Neuron (in vitro differentiated cells): ENCODE measurements at regions not wholly inside any gene's neighbourhood (a gene's known extent, or its start where the extent isn't known, plus 50 kb on each side); places are given as distances from the start of the nearest gene placed in this dataset.

Experiments used
- H2AFZ ChIP-seq: one replicate; pipeline ENCODE4 v1.6.1; 2013; ENCODE audit warnings: low read depth, mild to moderate bottlenecking, inconsistent platforms, low read length, moderate library complexity
- H3K27me3 ChIP-seq: one replicate; pipeline ENCODE4 v1.6.1; 2013; ENCODE audit warnings: low read length; ENCODE audit not compliant: insufficient read depth
- H3K36me3 ChIP-seq: one replicate; pipeline ENCODE4 v1.6.1; 2013; ENCODE audit warnings: low read length; ENCODE audit not compliant: insufficient read depth
- H3K4me1 ChIP-seq: one replicate; pipeline ENCODE4 v1.6.1; 2013; ENCODE audit warnings: low read length; ENCODE audit not compliant: insufficient read depth
- H3K4me3 ChIP-seq: 2 replicates; pipeline ENCODE4 v1.5.1; 2013; ENCODE audit warnings: mild to moderate bottlenecking, low read length, moderate library complexity
- H3K9me3 ChIP-seq: one replicate; pipeline ENCODE4 v1.6.1; 2013; ENCODE audit warnings: low read length

DNA sequence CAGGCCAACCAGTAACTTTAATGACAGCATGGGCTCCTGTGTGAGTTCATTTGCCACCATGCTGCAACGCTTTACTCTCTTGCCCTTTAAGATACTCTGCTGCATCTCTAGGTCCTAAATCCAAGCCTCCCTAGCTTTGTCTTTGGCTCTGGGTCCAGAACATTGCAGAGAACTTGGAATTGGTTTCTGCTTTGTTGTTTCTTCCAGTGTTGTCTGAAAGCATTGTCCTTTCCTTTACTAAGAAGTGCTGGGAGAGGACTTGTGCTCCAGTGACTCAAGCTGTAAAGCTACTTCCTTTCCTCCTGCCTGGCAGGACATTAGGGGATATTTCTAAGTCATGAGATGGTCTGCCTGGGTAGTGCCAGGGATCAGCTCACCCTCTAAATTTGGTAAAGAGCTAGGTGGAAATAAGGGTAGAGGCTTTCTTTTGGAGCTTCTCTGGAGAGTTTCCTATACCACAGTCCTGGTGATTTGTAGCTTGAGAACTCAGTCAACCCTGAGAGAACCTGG, 202.5 kb upstream of the CADM1 start:
- Histone ChIP-seq H2AFZ (no peak overlapping the region), H3K36me3 (no peaks in the 10 kb centered on the region)

DNA sequence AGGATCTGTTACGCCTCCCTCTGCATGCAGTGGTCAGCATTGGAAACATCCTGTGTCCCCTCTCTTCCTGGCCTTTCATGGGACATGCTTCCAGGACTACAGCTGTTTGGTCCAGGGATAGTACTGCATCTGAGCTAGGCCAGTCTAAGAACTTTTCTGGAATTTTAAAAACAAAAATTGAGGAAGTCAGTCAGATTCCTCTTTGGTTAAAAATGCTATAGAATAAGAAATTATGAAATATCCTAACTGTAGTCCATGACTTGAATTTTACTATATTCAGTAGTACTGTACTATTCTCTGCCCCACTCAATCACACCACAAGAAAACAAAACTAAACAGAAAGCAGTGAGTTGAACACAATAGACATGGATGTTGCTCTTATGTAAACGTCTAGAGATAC, 201.0 kb upstream of the CADM1 start:
- H2AFZ ChIP-seq, result no peak overlapping the region
- H3K27me3 ChIP-seq, result no peaks in the 10 kb centered on the region
- H3K36me3 ChIP-seq, result no peaks in the 10 kb centered on the region
- H3K4me3 ChIP-seq, result no peak overlapping the region
- H3K4me1 ChIP-seq, result no peaks in the 10 kb centered on the region
- H3K9me3 ChIP-seq, result no peaks in the 10 kb centered on the region

More for the DNA sequence above, 202.5 kb upstream of the CADM1 start:
- Histone ChIP-seq H3K4me3 (no peak overlapping the region), H3K9me3 (no peaks in the 10 kb centered on the region), H3K27me3 (no peaks in the 10 kb centered on the region), H3K4me1 (no peaks in the 10 kb centered on the region)

DNA sequence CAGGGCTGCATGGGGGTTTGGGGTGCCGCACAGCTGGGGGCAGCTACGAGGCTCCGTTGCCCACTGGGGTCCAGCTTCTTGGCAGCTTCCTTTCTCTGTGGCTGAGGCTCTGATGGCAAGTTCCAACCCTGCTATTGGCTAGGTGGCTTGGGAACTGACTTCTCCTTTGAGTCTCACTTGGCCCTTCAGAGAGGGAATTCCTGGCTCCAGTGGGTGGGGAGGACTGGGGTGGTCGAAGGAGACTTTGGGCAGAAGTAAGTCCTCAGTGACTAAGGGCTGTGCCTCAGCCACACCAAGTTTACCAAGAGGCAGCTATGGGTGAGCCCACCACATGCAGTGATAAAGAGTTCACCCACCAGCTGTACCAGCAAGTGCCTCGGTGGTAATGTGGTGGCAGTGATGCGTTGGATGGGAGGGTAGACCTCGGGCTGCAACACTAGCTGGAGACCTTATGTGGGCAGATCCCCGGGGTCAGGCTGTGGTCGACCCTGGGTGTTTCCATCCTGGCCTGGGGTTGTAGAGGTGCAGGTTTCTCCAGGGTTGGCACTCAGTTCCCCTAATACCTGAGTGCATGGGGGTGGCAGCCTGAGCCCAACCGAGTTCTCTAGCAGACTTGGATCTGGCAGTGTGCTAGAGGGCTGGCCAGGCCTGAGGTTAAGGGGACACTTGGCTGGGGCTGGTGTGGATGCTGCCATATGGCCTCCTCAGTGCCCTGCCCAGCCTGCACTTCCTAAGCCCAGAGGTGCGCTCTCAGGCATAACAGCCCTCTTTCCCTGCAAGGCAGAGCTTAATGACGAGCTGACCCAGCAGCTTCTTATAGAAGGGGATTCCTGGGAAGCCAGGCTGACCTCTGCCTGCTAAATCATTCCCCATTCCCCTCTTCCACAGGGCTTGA, 197.0 kb upstream of the CADM1 start:
- Histone ChIP-seq H3K36me3 (no peaks in the 10 kb centered on the region), H3K4me3 (no peak overlapping the region), H3K27me3 (no peaks in the 10 kb centered on the region), H2AFZ (no peak overlapping the region), H3K9me3 (no peaks in the 10 kb centered on the region), H3K4me1 (no peaks in the 10 kb centered on the region)

DNA sequence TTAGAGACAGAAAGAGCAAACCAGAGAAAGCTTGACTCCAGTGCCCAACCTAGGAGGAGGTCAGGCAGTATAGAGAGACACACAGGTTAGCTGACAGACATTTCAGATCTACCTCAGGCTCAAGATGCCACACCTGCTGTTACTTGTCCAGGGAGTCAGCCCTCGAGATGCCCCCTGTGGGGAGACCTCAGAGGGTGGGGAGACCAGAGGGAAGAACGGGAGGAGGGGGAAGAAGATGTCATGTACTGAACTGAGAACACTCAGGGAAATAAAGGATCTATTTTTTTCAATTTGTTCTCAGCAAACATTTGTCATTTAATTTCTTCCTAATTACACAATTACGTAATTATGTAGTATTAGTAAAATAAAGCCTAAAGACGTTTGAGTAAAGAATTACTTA, 196.3 kb upstream of the CADM1 start:
- H3K27me3 ChIP-seq, result no peaks in the 10 kb centered on the region
- no peaks in the 10 kb centered on the region for H3K9me3 ChIP-seq
- no peaks in the 10 kb centered on the region for H3K36me3 ChIP-seq
- no peak overlapping the region for H2AFZ ChIP-seq
- no peak overlapping the region for H3K4me3 ChIP-seq
- no peaks in the 10 kb centered on the region for H3K4me1 ChIP-seq

DNA sequence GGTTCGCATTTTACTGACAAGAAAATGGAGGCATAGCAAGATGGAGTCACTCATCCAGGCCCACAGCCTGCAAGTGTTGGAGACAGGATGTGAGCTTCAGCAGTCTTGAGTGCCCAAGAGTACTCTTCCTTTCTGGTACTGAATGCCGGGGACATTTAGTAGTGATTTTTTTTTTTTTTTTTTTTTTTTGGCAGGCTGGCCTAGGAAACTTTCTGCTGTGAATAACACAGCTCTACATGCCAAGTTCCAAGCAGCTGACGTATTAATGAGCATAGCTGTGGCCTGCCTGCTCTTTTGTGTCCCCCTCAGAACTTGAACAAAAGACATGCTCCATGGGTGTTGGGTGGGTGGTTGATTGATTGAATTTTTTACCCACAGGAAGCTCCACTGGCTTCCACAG, 195.5 kb upstream of the CADM1 start:
- no peaks in the 10 kb centered on the region for H3K9me3 ChIP-seq
- H2AFZ ChIP-seq, result no peak overlapping the region
- no peaks in the 10 kb centered on the region for H3K4me1 ChIP-seq
- H3K4me3 ChIP-seq, result no peak overlapping the region
- H3K36me3 ChIP-seq, result no peaks in the 10 kb centered on the region
- H3K27me3 ChIP-seq, result no peaks in the 10 kb centered on the region

DNA sequence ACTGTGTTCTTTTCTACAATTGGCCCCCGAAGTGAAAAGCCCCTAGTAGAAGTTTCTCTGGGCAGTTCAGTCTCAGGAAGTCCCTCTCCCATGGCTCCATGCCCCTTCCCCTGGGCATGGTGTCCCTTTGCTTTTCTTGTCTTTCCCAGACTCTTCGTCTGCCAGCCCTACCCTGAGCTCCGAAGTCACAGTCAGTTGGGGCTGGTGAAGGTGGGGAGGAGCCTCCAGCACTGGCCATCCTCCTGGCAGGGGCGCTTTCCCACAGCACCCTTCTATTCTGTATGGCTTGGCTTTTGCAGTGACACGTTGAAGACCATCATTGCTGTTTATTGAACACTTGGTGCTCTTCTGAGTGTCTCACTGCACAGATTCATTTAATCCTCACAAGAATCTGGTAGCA, 195.1 kb upstream of the CADM1 start:
- Histone ChIP-seq H3K36me3 (no peaks in the 10 kb centered on the region), H2AFZ (no peak overlapping the region), H3K27me3 (no peaks in the 10 kb centered on the region), H3K9me3 (no peaks in the 10 kb centered on the region), H3K4me3 (no peak overlapping the region), H3K4me1 (no peaks in the 10 kb centered on the region)

DNA sequence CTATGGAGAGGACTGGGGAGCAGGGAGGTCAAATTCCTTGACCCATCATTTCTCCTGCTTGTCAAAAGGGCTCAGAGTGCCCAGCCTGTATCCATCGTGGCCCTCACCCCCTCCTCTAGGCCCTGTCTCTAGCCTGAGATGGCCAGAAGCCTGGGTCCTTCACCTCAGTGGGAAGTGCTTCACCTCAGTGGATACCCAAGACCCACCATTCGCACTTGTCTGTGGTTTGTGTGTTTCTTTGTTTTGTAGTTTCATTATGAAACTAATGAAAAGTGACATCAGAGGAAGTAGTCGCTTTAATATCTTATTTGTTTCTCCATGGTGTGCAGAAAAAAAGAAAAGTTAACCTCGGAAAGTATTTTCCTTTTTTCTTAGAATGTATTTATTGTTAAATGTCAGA, 194.0 kb upstream of the CADM1 start:
- no peak overlapping the region for H3K4me3 ChIP-seq
- H3K27me3 ChIP-seq, result no peaks in the 10 kb centered on the region
- no peaks in the 10 kb centered on the region for H3K4me1 ChIP-seq
- no peaks in the 10 kb centered on the region for H3K9me3 ChIP-seq
- H3K36me3 ChIP-seq, result no peaks in the 10 kb centered on the region
- no peak overlapping the region for H2AFZ ChIP-seq

DNA sequence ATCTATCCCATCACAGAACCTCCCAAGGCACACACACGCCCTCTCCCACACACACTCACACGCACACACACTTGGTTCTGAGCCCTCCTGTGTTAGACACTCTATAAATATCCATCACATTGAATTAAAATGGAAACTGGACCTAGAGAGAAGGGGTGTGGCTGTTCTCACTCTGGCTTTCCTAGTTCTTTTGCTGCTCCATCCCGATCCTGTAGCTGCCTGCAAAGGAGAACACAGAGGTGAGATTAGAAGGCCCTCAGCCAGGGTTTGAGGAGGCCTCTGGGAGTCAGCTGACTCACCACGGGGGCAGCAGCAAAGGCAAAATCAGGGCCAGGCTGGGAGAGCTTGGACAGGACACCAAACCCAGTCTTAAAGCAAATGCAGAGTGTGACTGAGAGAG, 192.3 kb upstream of the CADM1 start:
- Histone ChIP-seq H3K4me3 (no peak overlapping the region), H2AFZ (no peak overlapping the region), H3K9me3 (no peaks in the 10 kb centered on the region), H3K36me3 (no peaks in the 10 kb centered on the region), H3K4me1 (no peaks in the 10 kb centered on the region), H3K27me3 (no peaks in the 10 kb centered on the region)

DNA sequence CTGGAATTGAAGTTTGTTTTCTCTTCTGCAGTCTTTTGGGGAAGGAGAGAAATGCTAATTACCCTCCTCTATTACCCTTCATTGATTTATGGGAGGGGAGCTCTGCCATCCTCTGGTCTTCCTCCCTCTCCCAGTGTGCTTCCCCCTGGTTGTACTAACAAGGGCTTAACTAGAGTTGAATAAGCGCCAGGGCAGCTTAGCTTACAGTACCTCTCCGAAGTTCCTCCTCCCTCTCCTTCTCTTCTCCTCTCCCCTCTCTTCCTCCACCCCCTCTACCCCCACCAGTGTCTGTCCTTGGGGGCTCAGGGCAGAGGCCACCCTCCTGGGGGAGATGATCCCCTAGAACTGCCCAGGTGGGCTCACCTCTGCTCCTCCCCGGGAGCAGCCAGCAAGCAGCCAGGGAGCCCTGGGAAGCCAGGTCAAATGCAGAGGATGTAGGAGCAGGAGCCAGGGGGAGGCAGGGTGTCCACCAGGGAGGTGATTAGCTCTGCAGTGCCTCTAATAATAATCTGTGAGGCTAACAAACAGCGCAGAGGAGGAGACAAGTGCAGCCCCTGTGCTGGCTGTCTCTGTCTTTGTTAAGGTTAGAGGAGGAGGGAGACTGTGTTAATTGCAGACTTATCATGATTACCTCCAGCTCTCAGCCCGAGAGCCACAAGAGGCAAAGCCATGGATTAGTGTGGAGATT, 191.6 kb upstream of the CADM1 start:
- no peaks in the 10 kb centered on the region for H3K36me3 ChIP-seq
- no peaks in the 10 kb centered on the region for H3K27me3 ChIP-seq
- H3K9me3 ChIP-seq, result no peaks in the 10 kb centered on the region
- no peaks in the 10 kb centered on the region for H3K4me1 ChIP-seq
- H2AFZ ChIP-seq, result no peak overlapping the region
- H3K4me3 ChIP-seq, result no peak overlapping the region

DNA sequence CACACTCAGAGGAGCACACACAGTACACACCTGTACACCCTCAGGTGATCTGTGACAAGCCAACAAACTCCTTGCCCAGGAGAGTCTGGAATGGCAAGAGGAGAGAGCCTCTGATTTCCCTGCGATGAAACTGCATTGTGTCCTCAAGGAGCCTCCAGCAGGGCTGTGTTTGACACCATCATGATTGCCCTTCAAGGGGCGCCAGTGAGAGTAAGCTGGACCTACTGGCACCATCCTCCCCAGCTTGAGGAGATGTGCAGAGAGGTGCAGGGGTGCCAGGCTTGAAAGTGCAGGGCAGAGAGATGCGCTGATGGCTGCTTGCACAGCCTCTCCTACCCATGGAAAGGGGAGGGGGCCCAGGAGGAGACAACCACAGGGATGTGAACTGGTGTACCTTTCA, 188.8 kb upstream of the CADM1 start:
- no peak overlapping the region for H2AFZ ChIP-seq
- no peaks in the 10 kb centered on the region for H3K9me3 ChIP-seq
- H3K4me1 ChIP-seq, result no peaks in the 10 kb centered on the region
- peaks cover 4% of the 10 kb centered on the region for H3K27me3 ChIP-seq
- H3K4me3 ChIP-seq, result no peak overlapping the region
- no peaks in the 10 kb centered on the region for H3K36me3 ChIP-seq

DNA sequence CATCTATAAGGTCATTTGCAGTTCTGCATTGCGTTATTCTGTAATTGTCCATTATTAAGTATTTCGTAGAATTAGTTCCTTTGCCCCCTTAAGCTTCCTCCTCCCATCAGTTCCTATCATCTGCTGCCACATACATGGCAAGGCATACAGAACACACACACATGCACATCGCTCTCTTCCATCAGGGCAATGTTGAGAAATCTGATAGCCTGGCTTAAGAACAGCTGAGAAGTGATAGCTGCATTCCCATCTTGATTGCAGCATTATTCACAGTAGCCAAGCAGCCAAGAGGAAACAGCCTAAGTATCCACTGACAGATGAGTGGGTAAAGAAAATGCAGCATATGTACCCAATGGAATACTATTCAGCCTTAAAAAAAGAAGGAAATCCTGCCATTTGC, 186.8 kb upstream of the CADM1 start:
- peaks cover 4% of the 10 kb centered on the region for H3K27me3 ChIP-seq
- no peak overlapping the region for H3K4me3 ChIP-seq
- H3K9me3 ChIP-seq, result no peaks in the 10 kb centered on the region
- H3K4me1 ChIP-seq, result no peaks in the 10 kb centered on the region
- no peaks in the 10 kb centered on the region for H3K36me3 ChIP-seq
- H2AFZ ChIP-seq, result no peak overlapping the region

DNA sequence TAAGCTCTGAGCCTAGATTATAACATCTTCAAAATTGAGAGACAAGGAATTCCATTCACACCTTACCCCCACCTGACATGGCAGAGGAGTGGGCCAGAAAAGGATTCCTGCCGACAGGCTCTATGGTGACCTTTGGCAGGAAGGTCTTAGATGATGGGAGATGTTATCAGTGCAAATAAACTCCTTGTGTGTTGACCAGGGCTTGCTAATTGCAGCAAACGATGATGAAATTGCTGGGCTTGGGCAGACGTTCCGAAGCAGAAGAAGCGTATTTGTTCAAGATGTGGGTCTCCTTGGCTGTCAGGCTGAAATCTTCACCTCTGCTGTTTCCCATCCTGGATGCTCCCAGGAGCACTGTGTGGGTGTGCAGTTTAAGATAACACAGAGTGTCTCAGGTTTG, 183.7 kb upstream of the CADM1 start:
- Histone ChIP-seq H3K36me3 (no peaks in the 10 kb centered on the region), H3K4me1 (no peaks in the 10 kb centered on the region), H3K27me3 (peaks cover 4% of the 10 kb centered on the region), H2AFZ (no peak overlapping the region), H3K9me3 (no peaks in the 10 kb centered on the region), H3K4me3 (no peak overlapping the region)

DNA sequence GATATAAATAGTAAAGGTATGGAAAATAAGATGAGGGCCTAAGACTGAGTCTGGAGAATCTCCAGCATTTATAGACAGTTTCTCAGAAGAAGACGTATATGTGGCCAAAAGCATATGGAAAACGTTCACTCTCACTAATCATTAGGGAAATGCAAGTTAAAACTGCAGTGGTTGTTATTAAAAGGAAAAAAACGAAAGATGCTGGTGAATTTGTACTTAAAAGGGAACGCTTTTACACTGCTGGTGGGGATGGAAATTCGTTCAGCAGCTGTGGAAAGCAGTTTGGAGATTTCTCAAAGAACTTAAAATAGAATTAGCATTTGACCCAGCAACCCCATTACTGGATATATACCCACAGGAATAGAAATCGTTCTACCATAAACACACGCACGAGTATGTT, 180.5 kb upstream of the CADM1 start:
- Histone ChIP-seq H3K4me3 (no peak overlapping the region), H3K36me3 (no peaks in the 10 kb centered on the region), H2AFZ (no peak overlapping the region), H3K27me3 (peaks cover 4% of the 10 kb centered on the region), H3K4me1 (no peaks in the 10 kb centered on the region), H3K9me3 (no peaks in the 10 kb centered on the region)
